NCI-H446 treated with DMSO at 0.1 percent for 48 hours (cell line): ENCODE measurements at regions not wholly inside any gene's neighbourhood (a gene's known extent, or its start where the extent isn't known, plus 50 kb on each side); places are given as distances from the start of the nearest gene placed in this dataset.

ENCODE experiments used
- DNase-seq: peaks from one replicate; lab custom pipeline; 2025; lab: John Stamatoyannopoulos, UW

GRCh38 chr2:220051716-220052115 is 424.3 kb downstream of the SLC4A3 start:
- DNase-seq = no peak

- no peak for DNase-seq
Measured at GRCh38 chr2:220053919-220054318, 426.5 kb downstream of the SLC4A3 start.

DNA sequence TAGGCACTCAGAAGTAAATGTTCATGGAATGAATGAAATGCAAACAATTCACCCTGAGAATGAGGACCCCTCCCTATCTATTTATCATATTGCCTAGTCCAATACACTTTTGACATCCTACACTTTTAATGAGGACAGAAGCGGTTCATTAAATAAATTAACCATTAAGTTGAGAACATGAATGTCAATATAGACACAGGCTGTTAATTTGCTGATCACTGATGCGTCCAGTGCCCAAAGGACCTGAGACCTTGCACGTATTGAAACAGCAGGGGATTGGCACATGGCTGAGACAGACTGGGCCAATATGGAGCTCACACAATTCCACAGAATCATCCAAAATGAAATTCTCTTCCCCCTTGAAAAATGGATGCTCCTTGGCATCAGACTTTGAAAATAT is 430.0 kb downstream of the SLC4A3 start:
- peak; percentile 40 for DNase-seq

- peak; percentile 28 for DNase-seq
Measured at GRCh38 chr2:220057916-220058315, 430.5 kb downstream of the SLC4A3 start.

- DNase-seq = no peak
Measured at GRCh38 chr2:220064111-220065030, 436.9 kb downstream of the SLC4A3 start.

GRCh38 chr2:220065581-220065980 is 438.2 kb downstream of the SLC4A3 start:
- DNase-seq = no peak

DNA sequence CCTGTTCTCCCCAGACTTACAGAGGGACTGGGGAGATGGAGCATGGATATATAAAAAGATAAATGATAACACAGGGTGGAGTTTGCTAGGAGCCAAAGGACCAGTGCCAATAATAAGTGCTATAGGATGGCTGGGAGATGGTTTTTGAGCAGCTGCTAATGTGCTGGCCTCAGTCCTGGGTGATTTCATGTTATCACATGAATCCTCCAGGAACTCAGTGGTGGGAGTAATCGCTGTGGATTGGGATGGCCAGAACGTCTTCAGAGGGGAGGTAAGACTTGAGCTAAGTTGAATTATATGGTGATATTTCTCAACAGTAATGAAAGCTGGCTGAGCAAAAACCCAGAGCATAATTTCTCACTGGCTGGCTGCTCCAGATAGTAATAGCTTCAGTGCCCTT is 441.4 kb downstream of the SLC4A3 start:
- no peak for DNase-seq

GRCh38 chr2:220070349-220070748 is 442.9 kb downstream of the SLC4A3 start:
- no peak for DNase-seq

GRCh38 chr2:220071696-220072095 is 444.3 kb downstream of the SLC4A3 start:
- no peak for DNase-seq

DNA sequence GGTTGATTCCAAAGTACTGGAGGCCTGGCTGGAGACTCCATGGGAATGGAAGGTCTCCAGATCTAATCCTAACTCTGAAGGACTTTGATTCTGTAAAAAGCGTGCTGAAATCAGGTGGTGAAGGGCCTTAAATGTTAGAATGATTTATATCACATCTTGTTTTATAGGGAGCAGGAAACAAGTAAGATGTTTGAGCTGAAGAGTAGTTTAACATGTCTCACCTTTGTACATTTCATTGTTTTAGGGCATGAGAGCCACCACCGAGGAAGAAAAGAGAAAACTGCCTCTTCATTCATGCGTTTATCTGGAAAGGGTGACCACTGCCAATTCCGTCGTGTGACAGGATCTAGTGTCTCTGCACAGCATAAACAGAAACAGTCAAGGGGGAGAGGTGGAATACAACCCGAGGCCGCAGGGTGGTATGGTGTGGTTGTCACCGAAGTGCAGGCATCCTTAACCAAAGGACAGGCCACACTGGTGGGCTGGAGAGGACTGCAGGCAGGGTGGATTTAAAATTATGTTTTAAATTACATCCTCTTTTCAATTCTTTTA is 445.3 kb downstream of the SLC4A3 start:
- DNase-seq = no peak

DNA sequence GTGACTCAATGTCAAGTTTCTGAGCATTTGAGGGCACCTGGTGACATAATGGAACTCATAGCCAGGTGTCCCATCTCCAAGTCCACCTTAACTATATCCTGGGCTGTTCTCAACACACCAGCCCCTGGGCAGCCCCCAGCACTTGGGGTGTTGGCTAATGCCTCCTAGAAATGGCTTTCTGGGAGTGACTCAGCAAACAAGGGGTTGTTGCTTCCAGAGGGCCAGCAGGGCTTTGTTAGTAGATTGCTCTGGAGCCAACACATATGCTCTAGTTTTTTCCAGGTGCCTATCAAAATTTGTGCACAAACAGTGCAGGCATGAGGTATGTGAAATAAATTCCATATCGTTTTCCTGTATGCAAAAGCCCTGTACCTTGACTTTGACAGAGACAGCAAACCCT is 448.4 kb downstream of the SLC4A3 start:
- no peak for DNase-seq

DNA sequence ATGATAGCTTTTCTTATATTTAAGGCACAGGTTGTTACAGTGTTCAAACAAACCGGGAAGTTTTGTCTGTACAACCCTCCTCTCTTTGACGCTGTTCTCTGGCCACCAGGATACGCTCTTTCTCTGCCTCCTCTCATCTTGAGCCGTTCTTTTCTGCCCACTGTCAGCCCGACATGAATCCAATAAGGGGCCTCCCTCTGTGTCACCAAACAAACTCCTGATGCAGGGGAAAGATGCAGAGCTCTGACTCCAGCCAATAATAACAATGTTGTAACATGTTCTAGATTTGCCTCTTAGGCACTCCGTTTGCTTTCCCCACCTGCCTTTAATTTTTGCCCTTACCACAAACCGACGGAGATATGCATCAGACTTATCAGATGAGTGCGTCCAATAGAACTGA is 449.3 kb downstream of the SLC4A3 start:
- no peak for DNase-seq

DNA sequence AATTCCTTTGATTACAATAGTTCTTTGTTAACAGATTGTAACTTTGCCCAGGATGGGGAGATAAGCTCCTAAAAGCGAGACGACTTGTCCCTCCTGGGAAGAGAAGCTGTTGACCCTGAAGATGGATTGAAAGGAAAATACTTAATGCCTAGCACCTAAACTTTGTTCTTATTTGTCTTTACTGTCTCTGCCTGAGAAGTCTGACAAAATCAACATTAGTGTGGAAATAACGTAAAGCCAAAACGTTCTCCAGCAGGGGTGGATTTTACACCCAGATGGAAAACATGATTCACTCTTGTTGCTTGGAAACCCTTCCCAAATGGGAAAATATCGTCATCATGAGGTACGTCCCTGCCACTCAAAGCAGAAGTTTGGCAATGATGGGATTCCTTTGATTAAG is 450.1 kb downstream of the SLC4A3 start:
- DNase-seq = no peak

DNA sequence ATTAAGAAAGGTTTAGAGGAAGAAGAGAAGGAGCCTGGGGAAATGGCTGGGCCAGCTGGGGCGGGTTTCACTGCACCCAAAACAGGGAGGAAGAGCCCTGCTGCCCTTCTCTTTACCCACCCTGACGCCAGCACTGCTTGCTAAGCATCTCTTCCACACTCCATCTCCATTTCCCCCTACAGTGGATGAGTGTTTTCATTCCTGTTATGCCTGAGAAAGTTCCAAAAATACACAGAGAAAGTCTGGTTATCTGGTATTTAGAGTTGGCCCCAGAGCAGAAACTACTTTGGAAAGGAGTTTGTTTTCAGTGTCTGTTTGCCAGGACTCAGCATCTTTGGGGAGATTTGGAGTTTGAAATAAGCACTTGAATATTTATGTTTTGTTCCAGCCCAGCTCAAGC is 451.0 kb downstream of the SLC4A3 start:
- peak; percentile 12 for DNase-seq

DNA sequence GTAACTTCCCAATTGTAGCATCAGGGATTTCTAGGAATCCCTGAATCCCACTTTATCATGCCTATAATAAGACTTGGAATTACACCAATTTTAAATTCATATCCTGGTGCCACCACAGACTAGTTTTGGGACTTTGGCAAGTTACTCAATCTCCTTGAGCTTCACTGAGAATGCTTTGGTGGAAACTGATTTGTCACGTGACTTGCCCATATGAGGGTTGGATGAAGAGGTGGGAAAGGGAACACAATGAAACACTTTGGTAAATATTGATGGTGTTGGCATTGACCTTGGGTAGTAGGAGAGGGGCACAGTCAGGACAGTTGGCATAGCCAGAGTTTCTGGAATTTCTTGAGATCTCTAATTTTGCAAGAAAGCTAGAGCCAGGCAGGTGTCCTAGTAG is 452.2 kb downstream of the SLC4A3 start:
- DNase-seq = no peak

DNA sequence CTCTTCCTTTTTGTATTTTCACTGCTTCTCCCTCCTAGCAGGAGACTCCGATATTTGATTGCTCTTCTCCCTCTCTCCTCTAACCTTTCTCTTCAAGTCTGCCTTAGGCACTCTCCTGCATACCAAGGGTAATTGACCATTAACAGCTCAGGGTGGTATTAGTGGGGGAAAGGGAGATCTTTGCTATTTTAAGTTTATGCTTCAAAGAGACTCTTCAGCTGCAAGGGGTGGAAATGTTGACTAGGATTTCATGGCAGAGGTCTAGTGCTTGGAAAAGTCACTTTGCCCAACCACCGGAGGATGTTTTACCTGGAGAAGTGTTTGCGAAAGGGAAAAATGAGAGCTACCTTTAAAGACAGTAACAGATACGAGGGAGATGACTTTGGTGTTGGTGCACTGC is 453.7 kb downstream of the SLC4A3 start:
- no peak for DNase-seq

DNA sequence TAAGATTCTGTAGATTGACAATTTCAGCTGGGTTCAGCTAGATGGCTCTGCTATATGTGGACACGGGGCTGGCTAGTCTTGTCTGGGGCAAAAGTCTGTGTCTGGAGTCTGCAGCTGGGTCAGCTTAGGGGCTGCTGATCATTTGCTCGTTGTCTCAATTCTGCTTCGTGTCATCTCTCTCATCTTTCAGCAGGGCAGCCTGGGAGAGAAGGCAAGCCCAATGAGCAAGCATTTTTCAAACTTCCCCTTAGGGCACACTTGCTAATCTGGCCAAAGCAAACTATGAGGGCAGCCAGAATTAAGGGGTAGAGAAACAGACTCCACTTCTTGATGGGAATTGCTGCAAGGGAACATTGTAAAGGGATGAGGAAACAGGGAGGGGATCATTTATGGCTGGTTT is 462.6 kb downstream of the SLC4A3 start:
- DNase-seq = no peak

DNA sequence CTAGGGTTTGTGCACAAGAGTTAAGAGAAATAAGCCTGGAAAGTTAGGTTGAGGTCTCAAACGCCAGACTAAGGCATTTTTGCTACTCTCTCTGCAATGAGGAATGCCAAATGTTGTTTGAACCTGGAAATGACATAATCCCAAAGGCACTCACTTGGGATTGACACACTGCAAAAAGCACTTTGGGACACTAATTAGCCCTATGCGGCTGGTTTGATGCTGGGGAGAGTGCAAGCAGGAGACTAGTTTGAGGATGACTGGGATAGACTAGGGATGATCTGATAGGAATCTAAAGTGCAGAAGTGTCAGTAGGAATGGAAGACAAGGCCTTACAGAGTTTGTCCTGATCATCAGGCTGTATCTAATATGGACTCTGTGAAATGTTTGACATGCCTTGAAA is 469.0 kb downstream of the SLC4A3 start:
- DNase-seq = no peak

- DNase-seq = no peak
Measured at GRCh38 chr2:220101980-220102379, 474.6 kb downstream of the SLC4A3 start.

- no peak for DNase-seq
Measured at GRCh38 chr2:220103596-220103995, 476.2 kb downstream of the SLC4A3 start.

DNA sequence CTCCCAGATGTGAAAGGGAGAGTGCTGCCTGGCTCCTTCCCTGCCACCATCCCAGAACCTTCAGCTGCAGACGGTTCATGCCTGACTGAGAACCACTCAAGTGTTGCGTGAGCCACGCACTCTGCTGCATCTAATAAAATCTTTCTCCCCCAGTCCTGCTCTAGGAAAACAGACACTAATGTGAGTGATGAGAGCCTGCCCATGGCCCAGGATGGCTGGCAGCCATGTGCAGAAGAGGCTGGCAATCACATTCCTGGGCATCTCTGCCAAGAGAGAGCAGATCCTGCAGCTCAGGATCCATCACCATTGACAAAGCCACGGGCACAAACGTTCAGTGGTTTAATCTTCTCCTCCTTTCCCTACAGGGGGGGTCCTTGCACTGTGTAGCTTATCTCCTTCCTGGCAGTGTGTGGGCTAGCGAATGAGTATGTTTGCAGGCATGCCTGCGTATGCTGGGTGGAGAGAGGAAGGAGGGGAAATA is 477.5 kb downstream of the SLC4A3 start:
- peak; percentile 32 for DNase-seq

DNA sequence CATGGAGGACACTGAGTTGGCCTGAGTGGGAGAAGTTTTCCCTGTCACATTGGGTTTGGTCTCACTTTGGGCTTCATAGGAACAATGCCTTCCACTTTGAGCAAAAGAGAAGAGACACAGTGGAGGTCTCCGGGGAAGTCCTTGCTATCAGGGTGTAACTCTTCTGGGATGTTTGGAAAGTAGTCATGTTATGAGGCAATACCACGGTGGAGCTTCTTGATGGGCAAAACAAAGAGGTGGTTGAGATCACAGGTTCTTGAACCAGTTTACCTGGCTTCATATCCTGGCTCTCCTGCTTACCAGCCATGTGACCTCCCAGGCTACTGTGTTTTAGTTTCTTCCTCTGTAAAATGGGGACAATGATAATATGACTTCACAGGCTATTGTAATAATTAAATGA is 478.6 kb downstream of the SLC4A3 start:
- DNase-seq = no peak

GRCh38 chr2:220107380-220107791 is 480.0 kb downstream of the SLC4A3 start:
- DNase-seq = no peak

DNA sequence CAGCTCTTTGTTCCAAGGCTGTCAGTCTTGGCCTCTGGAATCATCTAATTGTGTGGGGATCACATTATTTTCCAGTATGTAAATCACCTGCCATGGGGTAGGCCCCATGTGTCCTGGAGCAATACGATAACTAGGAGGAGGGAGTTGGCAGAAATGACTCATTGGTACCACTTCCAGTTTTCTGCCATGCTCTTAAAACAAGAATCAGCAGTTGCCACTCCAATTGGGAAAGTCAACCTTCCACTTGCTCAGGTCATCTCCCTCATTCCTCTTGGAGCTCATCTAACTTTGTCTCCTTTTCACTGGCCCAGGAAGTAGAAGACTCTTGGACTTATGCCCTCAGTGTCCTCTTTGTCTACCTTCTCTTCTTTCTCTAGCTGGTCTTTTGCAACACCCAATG is 487.0 kb downstream of the SLC4A3 start:
- DNase-seq = no peak
